Pancreas (tissue), 10 donors: ENCODE measurements at regions not wholly inside any gene's neighbourhood (a gene's known extent, or its start where the extent isn't known, plus 50 kb on each side); places are given as distances from the start of the nearest gene placed in this dataset.

ENCODE experiments used
- ATAC-seq, 4 donors: fragments of 200-7000 bp; cut with Tn5 transposase; one replicate each; pipeline versions ENCODE4 v1.8.0 to v1.9.1; 2020; ENCODE audit warnings: mild to moderate bottlenecking in 4 of 4, moderate library complexity in 4 of 4
- DNase-seq, 6 donors: peaks; one replicate each; pipeline ENCODE4 v3.0.0-alpha.2; 2020
- FAIRE-seq: peaks from 2 replicates; lab custom pipeline; 2012; peaks lifted over from hg19 to GRCh38; lab: Jason Lieb, UNC
- H3K27ac ChIP-seq, 4 donors: fragments of 200-600 bp; sonication (generic); 1 replicate in 3 of 4; 2 replicates in 1 of 4; pipeline versions ENCODE4 v1.5.0 to v1.8.0; 2020
- H3K27me3 ChIP-seq, 4 donors: fragments of 200-600 bp; one replicate each; pipeline ENCODE4 v1.8.0; 2021
- H3K36me3 ChIP-seq, 3 donors: fragments of 200-600 bp; sonication (generic) in 1 of 3; one replicate each; pipeline versions ENCODE4 v1.5.0 to v1.8.0; 2020 to 2021
- H3K4me1 ChIP-seq, 3 donors: fragments of 200-600 bp; one replicate each; pipeline ENCODE4 v1.8.0; 2021
- H3K4me3 ChIP-seq, 4 donors: fragments of 200-600 bp; sonication (generic) in 2 of 4; one replicate each; pipeline versions ENCODE4 v1.5.0 to v1.8.0; 2020 to 2021
- H3K9me3 ChIP-seq, 4 donors: fragments of 200-600 bp; one replicate each; pipeline ENCODE4 v1.8.0; 2021
- CTCF ChIP-seq, 4 donors: fragments of 200-600 bp; sonication (generic) in 3 of 4; IDR thresholded peaks; one replicate each; pipeline versions ENCODE4 v1.5.0 to v1.8.0; 2021; ENCODE audit warnings: antibody characterized with exemption in 4 of 4
- WGBS, 2 donors: extraction: QIAGEN DNeasy Blood & Tissue Kit; methylation state at CpG; one replicate each; pipeline ENCODE4 v1.1.7; 2013; 5-methylcytosine and 5-hydroxymethylcytosine counted together
- intact Hi-C, 3 donors: fragments of 100-400 bp; cut with DNase I; formaldehyde crosslinking; loops; one replicate each; pipeline versions ENCODE4 v1.11.1 to v1.14.2; 2022
- donor health status: healthy with polysubstance abuse.
- donor health status: DM: no; HTN: no; CAD: no; lungs with moderate emphysema.
- donor health status: DM: no; HTN: no; CAD: no.
- donor health status: control.
- donor health status: control.
- donor health status: Bipolar disorder and iron deficiency.
- donor health status: DM: yes; HTN: yes; CAD: no.
- donor health status: DM: no; HTN: no; CAD: no.
- donor health status: DM: no; HTN: no; CAD: no.
- donor health status: DM: yes; HTN: yes; CAD: no.

- Histone ChIP-seq H3K27me3 (no peaks in the 10 kb centered on the region), H3K9me3 (no peaks in the 10 kb centered on the region), H3K4me3 (no peak overlapping the region), H3K4me1 (no peaks in the 10 kb centered on the region), H3K36me3 (no peaks in the 10 kb centered on the region), H3K27ac (no peak overlapping the region)
- no peak for FAIRE-seq
- DNase-seq: no peak
- intact Hi-C loops: no loop called here
- whole genome bisulfite sequencing, 2 donors: 63 to 74% methylated on average over 9 of the region's 9 CpGs
- no peak for TF ChIP-seq CTCF (IDR thresholded peaks at IDR 0.05)
- ATAC-seq: no peak
Observed at GRCh38 chr19:31553112-31553845, 204.0 kb upstream of the TSHZ3 start.

- DNase-seq: no peak
Observed at GRCh38 chr19:31553846-31554215, 204.6 kb upstream of the TSHZ3 start.

GRCh38 chr19:31554360-31554759 is 205.1 kb upstream of the TSHZ3 start:
- Histone ChIP-seq H3K4me1 (no peaks in the 10 kb centered on the region), H3K36me3 (no peaks in the 10 kb centered on the region), H3K9me3 (no peaks in the 10 kb centered on the region), H3K27me3 (no peaks in the 10 kb centered on the region), H3K4me3 (no peak overlapping the region), H3K27ac (no peak overlapping the region)
- 62 to 69% methylated on average over 9 of the region's 9 CpGs for WGBS, 2 donors
- DNase-seq: no peak
- no peak for TF ChIP-seq CTCF (IDR thresholded peaks at IDR 0.05)
- no peak for FAIRE-seq
- no peak for ATAC-seq
- intact Hi-C loops: no loop called here

More at GRCh38 chr19:31553846-31554215, 204.6 kb upstream of the TSHZ3 start:
- FAIRE-seq (no peak), ATAC-seq (no peak)
- Histone ChIP-seq H3K27me3 (no peaks in the 10 kb centered on the region), H3K4me1 (no peaks in the 10 kb centered on the region), H3K27ac (no peak overlapping the region), H3K9me3 (no peaks in the 10 kb centered on the region), H3K4me3 (no peak overlapping the region), H3K36me3 (no peaks in the 10 kb centered on the region)
- intact Hi-C loops: no loop called here
- no peak for TF ChIP-seq CTCF (IDR thresholded peaks at IDR 0.05)
- WGBS, 2 donors: 49 to 55% methylated on average over 8 of the region's 8 CpGs

- no peaks in the 10 kb centered on the region for H3K27me3 ChIP-seq
- H3K27ac ChIP-seq: no peak overlapping the region
- no peak for ATAC-seq
- FAIRE-seq: no peak
- no peak for DNase-seq
- H3K4me3 ChIP-seq: no peak overlapping the region
- TF ChIP-seq CTCF (IDR thresholded peaks at IDR 0.05): no peak
- WGBS, 2 donors: 26 to 28% methylated on average over 8 of the region's 8 CpGs
- H3K4me1 ChIP-seq: no peaks in the 10 kb centered on the region
- H3K9me3 ChIP-seq: no peaks in the 10 kb centered on the region
- no peaks in the 10 kb centered on the region for H3K36me3 ChIP-seq
- intact Hi-C loops: no loop called here
Observed at GRCh38 chr19:31555634-31556215, 206.5 kb upstream of the TSHZ3 start.

GRCh38 chr19:31559494-31559893 is 210.3 kb upstream of the TSHZ3 start:
- DNase-seq: no peak
- 77 to 89% methylated on average over 3 of the region's 3 CpGs for WGBS, 2 donors
- Histone ChIP-seq H3K36me3 (no peaks in the 10 kb centered on the region), H3K4me3 (no peak overlapping the region), H3K9me3 (no peaks in the 10 kb centered on the region), H3K4me1 (no peaks in the 10 kb centered on the region), H3K27me3 (no peaks in the 10 kb centered on the region), H3K27ac (no peak overlapping the region)
- no peak for FAIRE-seq
- no peak for ATAC-seq
- intact Hi-C loops: no loop called here
- TF ChIP-seq CTCF (IDR thresholded peaks at IDR 0.05): no peak
